ENCODE measurements at regions not wholly inside any gene's neighbourhood (a gene's known extent, or its start where the extent isn't known, plus 50 kb on each side); places are given as distances from the start of the nearest gene placed in this dataset.
"Not testable (repeated sequence)": the region's sequence is repeated elsewhere in the genome, so short reads cannot be mapped to it uniquely, and the experiment has no call there.

- DNase-seq, result no peak
These were observed 129.2 kb downstream of the TENT5A start for GRCh38 chr6:81623106-81623759.

- no peak for DNase-seq
These were observed 130.6 kb downstream of the TENT5A start for GRCh38 chr6:81621816-81622395.

DNA sequence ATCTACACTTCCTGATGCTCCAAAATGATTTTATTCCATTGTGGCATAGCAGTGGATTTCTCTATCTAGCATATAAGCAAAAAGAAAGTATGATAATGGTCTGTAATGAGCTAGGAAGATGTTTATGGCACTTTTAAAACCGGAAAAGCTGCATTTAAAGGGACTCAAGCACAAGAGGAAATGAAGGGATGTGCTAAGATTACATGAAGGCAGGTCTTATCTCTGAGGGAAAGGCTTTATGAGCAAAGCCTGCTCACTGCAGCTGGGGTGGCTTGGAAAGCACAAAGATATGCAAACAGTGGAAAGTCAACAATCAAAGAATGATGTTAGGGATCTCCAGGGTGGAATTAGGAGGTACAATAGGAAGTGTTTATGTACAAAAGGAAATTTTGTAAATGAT, 138.2 kb downstream of the TENT5A start:
- peak; percentile 16 for DNase-seq

GRCh38 chr6:81613606-81614005, 138.9 kb downstream of the TENT5A start:
- DNase-seq, result no peak

DNA sequence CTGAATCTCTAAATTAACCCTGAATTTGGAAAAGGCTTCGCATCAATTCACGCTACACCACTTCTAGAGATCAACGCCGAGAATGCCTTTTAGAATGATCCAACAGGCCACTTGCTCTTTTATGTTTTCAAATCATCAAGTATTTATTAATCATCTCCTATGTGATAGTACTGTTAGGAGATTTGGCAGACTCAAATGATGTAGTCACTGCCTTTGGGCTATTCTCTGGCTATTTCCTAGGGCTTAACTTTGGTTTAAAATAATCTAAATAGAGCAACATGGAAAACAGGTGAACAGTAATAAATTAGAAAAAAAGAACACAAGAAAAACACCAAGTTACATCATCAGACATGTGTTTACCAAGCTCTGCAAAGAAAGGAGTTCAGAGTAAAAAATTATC, 140.3 kb downstream of the TENT5A start:
- DNase-seq, result no peak

GRCh38 chr6:81609736-81610135, 142.7 kb downstream of the TENT5A start:
- DNase-seq, result no peak

- no peak for DNase-seq
These were observed 143.7 kb downstream of the TENT5A start for GRCh38 chr6:81608776-81609175.

- no peak for DNase-seq
These were observed 145.5 kb downstream of the TENT5A start for GRCh38 chr6:81606965-81607381.

- DNase-seq, result no peak
These were observed 147.0 kb downstream of the TENT5A start for GRCh38 chr6:81605526-81605925.

DNA sequence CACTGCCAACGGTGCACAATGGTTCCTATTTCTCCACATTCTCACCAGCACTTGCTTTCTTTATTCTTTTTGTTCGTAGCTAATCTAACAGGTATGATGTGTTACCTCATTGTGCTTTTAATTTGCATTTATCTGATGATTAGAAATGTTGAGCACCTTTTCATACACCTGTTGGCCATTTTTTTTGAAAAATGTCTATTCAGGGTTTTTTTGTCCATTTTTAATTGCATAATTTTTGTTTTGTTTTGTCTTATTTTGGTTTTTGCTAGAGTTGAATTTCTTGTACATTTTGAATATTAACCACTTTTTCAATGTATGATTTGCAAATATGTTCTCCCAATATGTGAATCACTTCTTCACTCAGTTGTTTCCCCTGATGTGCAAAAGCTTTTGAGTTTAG, 150.6 kb downstream of the TENT5A start:
- DNase-seq, result no peak

DNA sequence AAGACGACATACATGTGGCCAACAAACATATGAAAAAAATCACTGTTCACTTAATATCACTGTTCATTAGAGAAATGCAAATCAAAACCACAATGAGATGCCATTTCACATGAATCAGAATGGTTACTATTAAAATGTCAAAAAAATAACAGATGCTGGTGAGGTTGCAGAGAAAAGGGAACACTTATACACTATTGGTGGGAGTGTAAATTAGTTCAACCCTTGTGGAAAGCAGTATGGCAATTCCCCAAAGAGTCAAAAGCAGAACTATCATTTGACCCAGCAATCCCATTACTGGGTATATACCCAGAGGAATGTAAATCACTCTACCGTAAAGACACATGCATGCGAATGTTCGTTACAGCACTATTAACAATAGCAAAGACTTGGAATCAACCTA, 152.0 kb downstream of the TENT5A start:
- not testable (repeated sequence) for DNase-seq

DNA sequence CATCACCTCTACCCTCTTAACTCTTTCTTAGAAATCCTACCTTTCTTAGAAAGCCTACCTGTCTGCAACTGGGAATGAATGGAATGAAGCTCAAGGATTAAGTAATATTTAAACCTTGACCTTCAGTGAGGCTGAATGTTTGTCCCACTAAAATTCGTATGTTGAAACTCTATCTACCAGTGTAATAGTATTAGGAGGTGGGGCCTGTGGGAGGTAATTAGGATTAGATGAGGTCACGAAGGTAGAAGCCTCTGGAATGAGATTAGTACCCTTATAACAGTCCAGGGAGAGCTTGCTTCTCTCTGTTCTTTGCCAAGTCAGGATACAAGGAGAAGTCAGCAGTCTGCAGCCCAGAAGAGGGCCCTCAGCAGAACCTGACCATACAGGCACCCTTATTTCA, 158.0 kb downstream of the TENT5A start:
- no peak for DNase-seq

DNA sequence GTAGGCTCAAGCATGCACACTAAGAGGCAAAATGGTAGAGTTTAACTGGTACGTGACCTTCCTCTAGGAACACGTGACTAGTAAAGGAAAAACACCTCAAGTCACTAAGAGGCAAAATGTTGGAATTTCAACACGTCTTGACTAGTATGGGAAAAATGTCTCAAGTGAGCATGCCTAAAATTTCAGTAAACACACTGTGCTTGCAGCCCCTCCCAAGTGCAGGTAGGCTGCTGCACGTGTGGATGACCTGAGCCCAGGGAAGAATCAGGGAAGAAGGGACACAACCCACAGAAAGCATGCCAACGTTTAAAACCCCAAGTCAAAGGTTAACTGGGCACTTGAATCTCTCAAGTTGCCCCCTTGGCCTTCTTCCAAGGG, 162.2 kb downstream of the TENT5A start:
- DNase-seq, result no peak

DNA sequence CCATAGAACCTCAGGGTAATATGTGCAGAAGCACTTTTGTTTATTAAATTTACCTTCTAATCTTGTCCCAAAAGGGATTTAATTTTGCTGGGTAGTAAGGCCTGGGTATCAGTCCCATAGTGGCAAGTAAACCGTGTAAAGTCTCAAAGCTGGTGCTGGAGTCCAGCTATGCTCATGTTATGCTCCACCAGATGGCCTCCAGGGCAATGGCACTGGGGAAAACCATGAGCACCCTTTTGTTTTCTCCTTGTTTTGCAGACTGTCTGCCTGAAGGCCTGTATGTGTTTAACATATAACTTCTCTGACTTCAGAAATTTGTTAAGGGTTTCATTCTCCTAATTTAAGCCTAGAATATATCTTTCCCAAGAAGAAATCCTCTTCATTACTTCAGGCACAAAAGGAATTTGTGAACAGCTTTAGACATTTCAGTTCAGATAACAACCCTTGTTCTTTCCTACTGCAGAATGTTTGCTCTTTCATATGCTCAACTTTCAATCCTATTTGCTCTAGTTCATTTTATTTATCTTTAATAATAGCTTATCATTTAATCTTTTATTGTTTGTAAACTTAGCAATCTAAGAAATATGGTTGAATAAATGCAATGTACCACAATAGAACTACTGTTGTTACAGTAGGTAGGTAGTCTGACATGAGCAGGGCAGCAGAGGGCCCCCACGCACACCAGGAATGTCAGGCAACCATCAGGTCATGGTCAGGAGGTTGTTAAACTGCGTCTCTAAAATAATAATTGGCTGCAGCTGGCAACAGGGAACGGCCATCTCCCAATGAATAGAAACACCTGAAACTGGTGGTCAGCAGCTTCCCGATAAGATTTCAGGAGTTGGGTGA, 162.8 kb downstream of the TENT5A start:
- no peak for DNase-seq

- not testable (repeated sequence) for DNase-seq
These were observed 166.8 kb downstream of the TENT5A start for GRCh38 chr6:81585686-81586085.

GRCh38 chr6:81584156-81584555, 168.3 kb downstream of the TENT5A start:
- DNase-seq, result not testable (repeated sequence)

GRCh38 chr6:81575442-81575841, 177.0 kb downstream of the TENT5A start:
- no peak for DNase-seq

- no peak for DNase-seq
These were observed 180.5 kb downstream of the TENT5A start for GRCh38 chr6:81572020-81572419.

DNA sequence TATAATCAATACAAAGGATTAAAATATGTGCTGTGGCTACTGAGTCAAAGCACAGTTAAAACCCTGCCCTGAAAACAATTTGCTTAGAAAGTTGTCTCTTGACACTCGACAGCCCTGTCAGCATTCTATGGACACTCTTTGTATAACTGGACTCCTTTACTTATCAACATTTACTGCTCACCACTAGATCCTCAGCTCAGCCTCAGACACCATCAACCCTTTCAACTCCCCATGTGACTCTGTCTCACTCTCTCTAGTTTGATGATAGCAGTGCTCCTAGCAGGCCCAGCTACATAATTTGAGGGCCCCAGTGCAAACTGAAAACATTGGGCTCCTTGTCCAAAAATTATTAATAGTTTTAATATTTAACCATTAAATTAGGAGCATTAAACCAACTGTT, 181.8 kb downstream of the TENT5A start:
- DNase-seq, result no peak

DNA sequence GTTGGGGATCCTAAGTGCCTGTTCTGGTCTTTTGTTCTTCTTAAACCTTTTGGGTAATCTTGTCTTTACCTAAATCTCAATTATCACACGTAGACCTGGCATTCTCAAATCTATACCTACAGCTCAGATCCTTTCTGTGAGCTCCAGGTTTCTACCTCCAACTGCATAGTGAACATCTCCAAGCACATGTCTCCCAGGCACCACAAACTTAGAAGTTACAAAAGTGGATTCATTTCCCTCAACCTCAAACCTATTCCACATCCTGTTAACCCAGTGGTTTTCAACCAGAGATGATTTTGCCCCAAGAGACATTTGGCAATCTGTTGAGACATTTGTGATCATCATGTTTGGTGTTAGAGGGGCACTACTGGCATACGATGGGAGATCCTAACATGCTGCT, 183.5 kb downstream of the TENT5A start:
- DNase-seq, result no peak

GRCh38 chr6:81565071-81565470, 187.4 kb downstream of the TENT5A start:
- no peak for DNase-seq

- DNase-seq, result no peak
These were observed 187.9 kb downstream of the TENT5A start for GRCh38 chr6:81564470-81565068.

DNA sequence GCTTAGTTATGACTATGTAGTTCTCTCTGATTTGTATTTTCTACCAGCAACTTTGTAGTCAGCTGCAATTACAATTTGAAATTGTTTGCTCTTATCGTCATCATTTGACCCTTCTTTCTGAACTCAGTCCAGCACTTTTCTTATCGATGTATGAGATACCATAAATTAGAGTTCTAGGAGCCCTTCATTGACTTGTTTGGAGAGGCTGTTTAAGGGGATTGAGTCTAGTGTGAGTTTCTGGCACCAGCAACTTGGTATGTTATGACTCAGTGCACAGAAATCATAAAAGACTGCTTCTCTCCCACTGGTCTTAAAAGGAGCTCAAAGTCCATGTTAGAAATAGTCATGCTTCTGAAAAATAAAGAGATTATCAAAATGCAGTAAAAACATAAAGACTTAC, 190.3 kb downstream of the TENT5A start:
- DNase-seq, result peak; percentile 2

DNA sequence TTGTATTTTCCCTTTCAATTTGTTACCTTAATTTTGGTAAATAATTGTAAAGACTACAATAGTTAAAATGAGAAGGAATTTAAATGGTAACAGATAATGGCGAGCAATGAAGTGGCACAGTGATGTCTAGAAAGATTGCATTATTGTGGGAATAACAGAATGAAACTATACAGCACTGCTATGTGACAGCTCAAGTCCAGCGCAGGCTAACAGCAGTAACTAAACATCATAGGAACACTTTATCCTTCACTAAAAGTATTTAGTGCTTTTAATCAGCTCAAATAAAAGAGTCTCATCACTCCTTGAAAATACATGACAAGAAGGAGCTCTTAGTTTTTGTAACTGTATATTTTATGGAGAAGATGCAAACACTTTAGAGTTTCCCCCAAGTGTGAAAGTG, 190.8 kb downstream of the TENT5A start:
- no peak for DNase-seq
